ENCODE measurements at regions not wholly inside any gene's neighbourhood (a gene's known extent, or its start where the extent isn't known, plus 50 kb on each side); places are given as distances from the start of the nearest gene placed in this dataset.

- Mint-ChIP-seq H3K4me1 (no peaks in the 10 kb centered on the region), H3K9me3 (peaks cover 0 to 7% (median 3%) of the 10 kb centered on the region in 7 donors), H3K27me3 (ENCODE audit: low read depth in 3 of 3) (peaks cover 0 to 1% (median 0%) of the 10 kb centered on the region in 3 donors), H3K27ac (no peak overlapping the region), H3K4me3 (no peak overlapping the region), H3K36me3 (no peaks in the 10 kb centered on the region)
- intact Hi-C loops (cut with micrococcal nuclease): no loop called here
- DNase-seq: no peak
- Histone ChIP-seq H3K9ac (ENCODE audit: insufficient read depth, low read length, poor library complexity, severe bottlenecking) (no peak overlapping the region), H3K27me3 (ENCODE audit: control insufficient read depth in 2 of 2, insufficient read depth in 2 of 2, low read length in 2 of 2) (no peaks in the 10 kb centered on the region), H2AFZ (ENCODE audit: insufficient read depth, low read depth, low read length, poor library complexity, severe bottlenecking) (no peak overlapping the region), H3K79me2 (ENCODE audit: insufficient read depth, low read length) (no peaks in the 10 kb centered on the region), H3K9me3 (replicated peaks in 1 of 2; ENCODE audit: control insufficient read depth in 1 of 2, insufficient read depth in 1 of 2, low read length in 2 of 2) (peaks cover 0 to under 1% of the 10 kb centered on the region in 2 donors), H3K4me3 (replicated peaks in 1 of 3; ENCODE audit: low read depth in 2 of 3, low read length in 3 of 3) (no peak overlapping the region), H4K20me1 (ENCODE audit: insufficient read depth, low read length) (no peaks in the 10 kb centered on the region), H3K36me3 (replicated peaks in 1 of 2; ENCODE audit: control insufficient read depth in 1 of 2, insufficient read depth in 2 of 2, low read length in 2 of 2) (no peaks in the 10 kb centered on the region), H3K4me1 (ENCODE audit: control insufficient read depth in 1 of 2, insufficient read depth in 2 of 2, low read length in 2 of 2) (no peaks in the 10 kb centered on the region), H3K4me2 (replicated peaks; ENCODE audit: extremely low read depth, low read length, poor library complexity, severe bottlenecking) (no peak overlapping the region), H3K27ac (ENCODE audit: low read depth in 1 of 2, low read length in 2 of 2) (no peak overlapping the region)
- no peak for TF ChIP-seq CTCF (IDR thresholded peaks at IDR 0.05)
These were observed 168.4 kb upstream of the C21orf91 start for GRCh38 chr21:17987382-17988101.

- H3K79me2 ChIP-seq (ENCODE audit: insufficient read depth, low read length): no peaks in the 10 kb centered on the region
- Mint-ChIP-seq H3K36me3 (no peaks in the 10 kb centered on the region), H3K9me3 (peaks cover 0 to 14% (median 4%) of the 10 kb centered on the region in 7 donors), H3K27me3 (ENCODE audit: low read depth in 3 of 3) (peaks cover 0 to under 1% (median 0%) of the 10 kb centered on the region in 3 donors), H3K4me1 (no peaks in the 10 kb centered on the region), H3K27ac (no peak overlapping the region), H3K4me3 (no peak overlapping the region)
- no peak for DNase-seq
- no peaks in the 10 kb centered on the region for H3K27me3 ChIP-seq (ENCODE audit: control insufficient read depth in 2 of 2, insufficient read depth in 2 of 2, low read length in 2 of 2)
- H3K36me3 ChIP-seq (replicated peaks in 1 of 2; ENCODE audit: control insufficient read depth in 1 of 2, insufficient read depth in 2 of 2, low read length in 2 of 2): no peaks in the 10 kb centered on the region
- 83% methylated on average over 1 of the region's 4 CpGs for WGBS (ENCODE audit: insufficient coverage)
- H4K20me1 ChIP-seq (ENCODE audit: insufficient read depth, low read length): no peaks in the 10 kb centered on the region
- no peaks in the 10 kb centered on the region for H3K9me3 ChIP-seq (replicated peaks in 1 of 2; ENCODE audit: control insufficient read depth in 1 of 2, insufficient read depth in 1 of 2, low read length in 2 of 2)
- H2AFZ ChIP-seq (ENCODE audit: insufficient read depth, low read depth, low read length, poor library complexity, severe bottlenecking): no peak overlapping the region
- no peak overlapping the region for H3K4me3 ChIP-seq (replicated peaks in 1 of 3; ENCODE audit: low read depth in 2 of 3, low read length in 3 of 3)
- no peak overlapping the region for H3K9ac ChIP-seq (ENCODE audit: insufficient read depth, low read length, poor library complexity, severe bottlenecking)
- H3K4me1 ChIP-seq (ENCODE audit: control insufficient read depth in 1 of 2, insufficient read depth in 2 of 2, low read length in 2 of 2): no peaks in the 10 kb centered on the region
- intact Hi-C loops (cut with micrococcal nuclease): no loop called here
- H3K4me2 ChIP-seq (replicated peaks; ENCODE audit: extremely low read depth, low read length, poor library complexity, severe bottlenecking): no peak overlapping the region
- no peak overlapping the region for H3K27ac ChIP-seq (ENCODE audit: low read depth in 1 of 2, low read length in 2 of 2)
- TF ChIP-seq CTCF (IDR thresholded peaks at IDR 0.05): no peak
These were observed 162.0 kb upstream of the C21orf91 start for GRCh38 chr21:17981060-17981740.

Measured in CD14-positive monocyte (primary cell).